GM21360 (cell line): ENCODE measurements at regions not wholly inside any gene's neighbourhood (a gene's known extent, or its start where the extent isn't known, plus 50 kb on each side); places are given as distances from the start of the nearest gene placed in this dataset.

Experiments used
- ATAC-seq: cut with Tn5 transposase; IDR thresholded peaks from one replicate; pipeline ENCODE4 v1.9.1; 2021; ENCODE audit warnings: mild to moderate bottlenecking, moderate library complexity; ENCODE audit not compliant: unreplicated experiment

DNA sequence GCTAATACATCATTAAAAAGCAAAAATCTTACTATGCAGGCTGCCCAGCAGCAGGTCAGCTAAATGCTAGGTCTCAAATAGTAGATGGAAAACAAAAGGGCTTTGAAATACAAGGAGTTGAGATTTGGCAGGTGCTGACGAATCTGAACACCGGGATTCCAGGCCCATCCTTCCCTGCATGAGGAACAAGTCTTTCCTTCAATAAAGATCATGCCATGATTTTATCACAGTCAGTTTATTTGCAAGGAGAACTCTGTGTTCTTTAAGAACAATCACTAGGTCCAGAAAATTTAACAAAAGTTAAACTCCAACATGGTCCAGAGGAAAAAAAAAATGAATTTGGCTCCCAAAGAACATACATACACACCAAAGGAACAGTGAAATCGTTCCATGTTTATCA is 551.4 kb downstream of the SLITRK6 start:
- ATAC-seq, result no peak

DNA sequence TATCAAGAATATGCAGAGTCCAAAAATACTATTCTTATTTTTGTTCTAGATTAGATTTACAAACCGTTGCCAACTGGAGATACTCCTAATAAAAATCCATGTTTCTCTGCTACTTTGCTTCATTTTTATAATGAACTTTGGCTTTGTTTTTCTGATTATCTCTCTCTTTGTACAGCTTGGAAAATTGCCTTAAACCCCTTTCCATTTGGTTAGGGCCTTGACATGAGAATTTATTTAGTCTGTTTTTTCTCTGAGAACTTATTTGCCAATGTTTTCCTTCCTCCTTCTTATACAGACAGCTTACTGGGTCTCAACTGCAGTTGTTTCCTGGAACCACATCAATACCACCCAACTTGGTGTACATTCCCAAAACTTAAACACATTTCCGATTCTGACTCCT is 555.4 kb downstream of the SLITRK6 start:
- ATAC-seq, result no peak

DNA sequence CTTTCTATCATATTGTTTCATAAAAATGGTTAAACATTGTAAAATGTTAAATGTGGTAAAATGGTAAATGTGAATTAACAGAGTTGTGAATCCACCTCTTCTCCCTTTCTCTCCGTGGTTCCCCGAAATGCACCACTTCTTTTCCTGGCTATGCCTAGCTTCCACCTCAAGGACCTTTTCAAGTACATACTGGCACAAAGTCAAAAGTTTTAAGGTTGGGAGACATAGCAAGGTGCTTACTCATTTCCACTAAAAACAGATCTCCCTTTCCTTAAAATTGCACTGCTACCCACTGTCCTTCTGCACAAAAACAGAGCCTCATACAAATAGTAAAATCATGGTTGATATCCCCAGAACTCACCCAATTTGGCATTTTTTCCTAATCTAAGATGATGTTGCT is 558.2 kb downstream of the SLITRK6 start:
- no peak for ATAC-seq

DNA sequence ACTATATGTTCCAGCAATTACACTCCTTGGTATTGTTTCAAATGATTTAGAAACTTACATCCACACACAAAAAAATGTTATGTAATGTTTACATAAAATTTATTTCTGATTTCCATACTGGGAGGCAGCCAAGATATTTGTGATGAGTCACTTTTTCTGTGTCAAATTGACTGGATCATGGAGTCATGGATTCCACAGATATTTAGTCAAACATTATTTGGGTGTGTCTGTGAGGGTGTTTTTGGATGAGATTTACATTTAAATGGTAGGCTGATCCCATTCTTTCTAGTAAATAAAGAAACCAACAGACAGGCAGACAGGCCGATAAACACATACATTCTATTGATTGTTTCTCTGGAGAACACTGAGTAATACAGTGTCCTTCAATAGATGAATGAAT is 562.8 kb downstream of the SLITRK6 start:
- no peak for ATAC-seq

DNA sequence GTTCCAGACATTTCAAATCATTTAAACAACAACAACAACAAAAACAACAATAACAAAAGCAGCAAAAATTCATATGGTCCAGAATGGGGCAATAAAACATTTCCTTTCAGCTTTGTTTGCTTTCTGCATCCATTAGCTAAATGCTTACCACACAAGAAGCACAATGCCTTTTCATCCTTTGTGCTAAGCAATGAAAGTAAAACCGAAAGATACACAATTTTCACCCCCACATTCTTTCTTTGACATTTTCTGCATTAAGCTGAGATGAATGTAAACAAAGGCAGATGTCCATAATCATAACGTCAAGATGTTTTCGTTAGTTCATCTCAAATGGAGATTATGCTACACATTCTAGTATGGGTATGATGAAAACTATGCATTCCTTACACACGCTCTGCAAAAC is 568.5 kb downstream of the SLITRK6 start:
- ATAC-seq, result no peak

DNA sequence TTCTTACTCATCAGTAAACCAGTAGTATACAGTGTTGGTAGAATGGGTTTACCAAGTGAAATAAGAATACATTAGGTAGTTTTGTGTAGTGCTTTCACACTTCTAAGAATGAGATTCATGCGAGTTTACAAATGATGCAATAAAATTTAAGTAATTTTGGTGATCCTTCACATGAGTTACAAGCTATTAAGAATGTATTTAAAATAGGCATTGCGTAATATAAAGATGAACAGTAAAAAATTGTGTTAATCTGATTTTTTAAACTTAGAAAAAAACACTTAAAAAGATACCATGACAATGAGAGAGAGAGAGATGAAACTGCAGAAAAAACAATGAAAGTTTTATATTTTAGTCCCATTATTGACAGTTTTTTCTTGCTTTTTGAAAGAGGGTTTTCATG is 570.5 kb downstream of the SLITRK6 start:
- ATAC-seq, result no peak

DNA sequence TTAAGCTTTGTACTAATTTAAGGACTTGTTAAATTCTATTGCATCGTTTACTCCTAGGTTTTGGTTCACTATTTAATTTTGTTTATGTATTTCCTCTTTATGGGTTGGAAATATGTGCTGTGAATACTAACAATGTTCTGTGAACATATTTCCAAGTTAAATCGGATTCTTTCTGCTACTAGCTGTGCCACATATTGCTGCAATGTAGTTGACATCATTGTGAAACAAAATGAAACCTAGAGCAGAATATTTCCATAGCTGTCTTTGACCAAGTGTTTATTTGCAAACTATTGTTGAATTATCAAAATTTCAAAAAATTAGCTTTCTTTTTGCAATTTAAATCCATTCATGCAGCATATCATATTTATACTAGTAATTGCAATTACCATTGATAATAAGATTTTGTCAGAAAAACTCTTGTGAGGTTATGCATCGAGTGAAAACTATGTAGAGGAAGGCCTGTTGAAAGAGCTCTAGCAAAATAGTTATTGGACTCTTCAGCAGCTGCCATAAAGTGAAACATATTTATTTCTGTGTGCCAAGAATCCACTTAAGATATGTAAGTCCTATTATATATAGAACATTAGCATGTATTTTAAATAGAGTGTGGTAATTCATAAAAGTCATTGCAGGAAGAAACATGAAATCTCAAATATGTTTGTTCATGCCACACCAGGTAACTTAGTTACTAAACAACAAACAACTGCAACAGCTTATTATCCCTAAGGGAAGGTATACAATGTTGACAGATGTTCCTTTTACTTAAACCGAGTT is 575.1 kb downstream of the SLITRK6 start:
- ATAC-seq, result no peak

DNA sequence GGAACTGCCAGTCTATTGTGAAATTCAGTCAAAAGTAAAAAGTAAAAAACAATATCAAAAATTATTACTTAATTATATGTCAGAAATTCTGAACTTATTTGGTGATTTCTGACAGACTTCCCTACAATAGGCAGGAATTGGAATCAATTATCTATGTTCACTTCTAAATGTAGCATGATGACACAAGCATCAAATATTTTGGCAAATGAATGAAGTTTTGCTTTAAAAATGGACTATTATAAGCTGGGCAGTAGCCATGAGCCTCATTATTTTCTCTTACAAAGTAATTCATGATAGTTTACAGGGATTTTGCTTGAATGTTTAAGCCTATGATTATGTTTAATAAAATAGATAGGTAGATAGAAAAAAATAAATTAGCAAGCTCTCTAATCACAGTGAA is 582.6 kb downstream of the SLITRK6 start:
- no peak for ATAC-seq

DNA sequence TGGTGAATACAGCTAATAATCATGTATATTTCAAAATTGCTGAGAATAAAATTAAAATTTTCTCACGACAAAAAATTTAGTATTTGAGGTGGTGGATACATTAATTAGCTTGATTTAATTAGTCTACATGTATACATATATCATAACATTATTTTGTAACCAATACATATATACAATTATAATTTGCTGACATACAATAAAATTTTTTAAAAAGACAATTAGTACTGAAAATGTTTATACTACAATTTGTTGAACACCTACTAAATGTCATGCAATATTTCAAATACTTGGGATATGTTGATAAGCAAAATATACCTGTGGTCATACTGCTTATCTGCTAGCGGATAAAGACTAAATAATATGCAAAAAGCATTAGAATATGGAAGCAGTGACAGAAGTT is 586.5 kb downstream of the SLITRK6 start:
- no peak for ATAC-seq

DNA sequence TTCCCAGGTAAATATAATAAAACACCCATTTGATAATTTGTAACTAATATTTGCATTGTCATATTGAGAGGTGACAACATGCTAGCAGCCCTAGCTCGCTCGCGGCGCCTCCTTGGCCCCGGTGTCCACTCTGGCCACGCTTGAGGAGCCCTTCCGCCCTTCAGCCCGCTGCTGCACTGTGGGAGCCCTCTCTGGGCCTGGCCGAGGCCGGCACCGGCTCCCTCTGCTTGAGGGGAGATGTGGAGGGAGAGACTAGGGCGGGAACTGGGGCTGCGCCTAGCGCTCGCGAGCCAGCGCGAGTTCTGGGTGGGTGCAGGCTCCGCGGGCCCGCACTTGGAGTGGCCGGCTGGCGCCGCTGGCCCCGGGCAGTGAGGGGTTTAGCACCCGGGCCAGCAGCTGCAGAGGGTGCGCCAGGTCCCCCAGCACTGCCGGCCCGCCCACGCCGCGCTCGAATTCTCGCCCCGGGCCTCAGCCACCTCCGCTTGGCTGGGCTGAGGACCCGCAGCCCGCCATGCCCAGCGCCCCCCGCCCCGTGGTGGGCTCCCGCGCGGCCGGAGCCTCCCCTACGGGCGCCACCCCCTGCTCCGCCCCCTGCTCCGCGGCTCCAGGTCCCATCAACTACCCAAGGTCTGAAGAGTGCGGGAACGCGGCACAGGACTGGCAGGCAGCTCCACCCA is 594.4 kb downstream of the SLITRK6 start:
- ATAC-seq, result no peak

DNA sequence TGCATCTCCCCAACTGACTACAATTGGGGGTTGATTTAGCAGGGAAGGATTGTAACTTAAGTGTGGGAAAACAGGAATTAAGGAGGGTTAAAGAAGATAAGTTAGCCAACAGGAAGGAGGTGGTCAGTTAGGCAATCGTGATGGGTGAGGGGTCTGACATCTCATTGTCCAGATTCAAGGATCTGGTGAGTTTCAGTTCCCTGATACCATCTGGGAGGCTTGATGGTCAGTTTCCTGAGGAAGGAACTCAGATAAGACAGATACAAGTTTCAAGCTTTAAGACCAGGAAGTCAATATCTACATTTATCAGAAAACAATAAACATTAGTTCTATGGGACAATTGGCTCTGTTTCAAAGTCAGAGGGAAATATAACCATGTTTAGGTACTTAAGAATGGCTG is 601.8 kb downstream of the SLITRK6 start:
- no peak for ATAC-seq

DNA sequence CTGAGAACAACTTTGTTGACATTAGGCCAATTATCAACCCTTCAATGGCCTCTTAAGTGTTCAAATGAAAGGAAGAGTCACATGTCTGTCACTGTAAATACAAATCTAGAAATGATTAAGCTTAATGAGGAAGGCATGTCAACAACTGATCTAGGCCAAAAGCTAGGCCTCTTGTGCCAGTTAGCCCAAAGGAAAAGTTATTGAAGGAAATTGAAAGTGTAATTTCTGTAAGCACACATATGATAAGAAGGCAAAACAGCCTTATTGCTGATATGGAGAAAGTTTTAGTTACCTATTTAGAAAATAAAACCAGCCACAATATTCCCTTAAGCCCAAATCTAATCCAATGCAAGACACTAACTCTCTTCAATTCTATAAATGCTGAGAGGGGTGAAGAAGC is 604.7 kb downstream of the SLITRK6 start:
- ATAC-seq, result no peak

DNA sequence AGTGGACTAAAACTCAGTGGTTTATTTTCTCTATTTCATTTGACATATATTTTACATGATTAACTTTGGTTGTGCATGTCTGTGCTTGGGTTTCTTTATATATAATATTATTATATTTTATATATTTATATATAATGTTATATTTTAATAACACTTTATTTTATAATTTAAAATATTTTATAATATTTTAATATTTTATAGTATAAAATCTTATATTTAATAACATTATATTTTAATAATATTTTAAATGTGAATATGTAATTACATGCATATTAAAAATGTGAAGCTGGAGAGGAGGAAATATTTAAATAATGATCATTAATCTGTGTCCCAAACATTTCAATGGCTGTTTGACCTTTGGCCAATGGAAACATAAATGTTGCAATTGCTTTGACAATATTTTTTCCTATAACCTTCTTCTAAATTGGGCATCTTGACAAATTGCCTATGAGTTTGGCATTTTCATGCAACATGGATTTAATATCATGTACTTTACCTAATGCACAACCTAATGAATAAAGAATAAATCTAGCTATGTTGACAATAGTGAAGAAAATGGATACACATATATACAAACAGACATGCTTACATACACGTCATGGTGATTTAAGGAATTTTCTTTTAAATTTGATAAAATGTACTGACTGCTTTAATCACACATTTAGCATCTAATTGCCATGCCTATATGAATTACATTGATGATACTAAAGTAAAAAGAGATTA is 607.1 kb downstream of the SLITRK6 start:
- ATAC-seq, result no peak

DNA sequence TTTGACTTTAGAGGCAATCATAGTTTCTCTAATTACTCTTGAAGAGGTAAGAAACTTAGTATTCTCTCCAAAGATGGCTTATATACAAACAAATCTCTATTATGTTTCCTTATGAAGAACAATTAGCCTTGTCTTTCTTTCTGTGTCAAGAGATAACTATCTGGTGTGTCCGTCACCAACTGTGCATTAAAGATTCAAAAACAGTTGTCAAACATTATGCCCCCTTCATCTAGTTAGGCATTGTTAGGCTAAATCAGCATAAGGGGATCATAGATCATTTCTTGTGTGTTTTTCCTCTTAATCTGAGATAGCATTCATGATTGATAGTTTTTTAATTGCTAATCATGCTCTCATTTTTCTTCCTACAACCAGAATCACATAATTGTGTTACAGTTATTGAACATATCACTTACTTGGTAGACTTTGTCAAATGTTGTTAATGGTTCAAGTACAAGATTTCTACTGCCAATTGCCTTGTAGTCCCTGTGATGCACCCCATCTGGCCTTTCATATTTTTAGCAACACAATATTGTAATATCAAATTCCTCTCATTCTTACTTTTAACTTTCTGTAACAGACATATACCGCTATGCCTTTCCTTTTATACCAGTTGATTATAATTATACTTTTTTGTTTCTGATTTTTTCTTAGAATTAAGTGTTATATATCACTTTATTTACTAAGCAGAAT is 612.7 kb downstream of the SLITRK6 start:
- no peak for ATAC-seq

DNA sequence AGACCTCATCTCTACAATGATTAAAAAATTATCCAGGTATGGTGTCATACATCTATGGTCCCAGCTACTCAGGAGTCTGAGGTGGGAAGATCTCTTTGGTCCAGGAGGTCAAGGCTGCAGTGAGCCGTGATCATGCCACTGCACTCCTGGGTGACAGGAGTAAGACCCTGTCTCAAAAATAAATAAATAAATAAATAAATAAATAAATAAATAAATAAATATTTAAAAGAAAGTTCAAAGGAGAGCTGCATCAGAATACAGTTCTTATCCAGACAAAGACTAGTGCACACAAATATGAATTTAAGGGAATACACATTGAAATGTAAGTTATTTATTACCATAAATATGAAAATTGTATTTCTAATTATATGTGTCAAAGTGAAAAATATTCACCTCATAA is 624.9 kb downstream of the SLITRK6 start:
- no peak for ATAC-seq

DNA sequence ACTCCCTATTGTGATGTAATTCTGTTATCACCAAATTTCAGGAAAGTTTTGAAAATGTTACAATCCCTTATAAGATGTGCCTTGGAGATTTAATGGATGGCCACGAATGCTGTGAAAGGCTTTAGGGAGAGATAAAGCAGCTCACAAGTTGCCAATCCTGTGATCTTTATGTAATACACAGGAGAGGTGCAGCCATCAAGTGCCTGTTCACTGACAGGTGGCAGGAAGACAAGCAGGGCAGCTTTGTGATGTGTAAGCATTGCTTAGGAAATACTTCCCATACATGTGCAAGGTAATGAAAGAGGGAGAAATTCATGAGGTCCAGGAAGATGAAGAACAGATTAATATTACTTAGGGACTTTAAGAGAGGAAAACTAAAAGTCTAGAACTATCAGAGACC is 628.8 kb downstream of the SLITRK6 start:
- ATAC-seq, result no peak

DNA sequence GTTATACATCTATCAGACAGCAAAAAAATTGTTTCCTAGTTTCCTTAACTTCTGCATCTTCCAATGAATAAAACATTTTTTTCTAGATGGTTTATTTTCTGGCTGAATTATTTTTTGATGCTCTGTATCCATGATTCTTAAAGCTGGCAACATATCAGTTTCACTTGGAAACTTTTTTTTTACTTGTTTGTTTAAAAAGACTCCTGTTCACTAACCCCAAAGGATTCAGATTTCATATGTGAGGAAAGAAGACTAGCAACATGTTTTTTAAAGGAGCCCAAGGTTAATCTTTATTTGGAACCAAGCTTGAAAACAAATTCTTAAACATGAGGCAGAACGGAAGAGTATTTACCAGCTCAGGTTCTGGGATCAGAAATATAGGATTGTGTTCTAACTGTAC is 632.3 kb downstream of the SLITRK6 start:
- ATAC-seq, result no peak

DNA sequence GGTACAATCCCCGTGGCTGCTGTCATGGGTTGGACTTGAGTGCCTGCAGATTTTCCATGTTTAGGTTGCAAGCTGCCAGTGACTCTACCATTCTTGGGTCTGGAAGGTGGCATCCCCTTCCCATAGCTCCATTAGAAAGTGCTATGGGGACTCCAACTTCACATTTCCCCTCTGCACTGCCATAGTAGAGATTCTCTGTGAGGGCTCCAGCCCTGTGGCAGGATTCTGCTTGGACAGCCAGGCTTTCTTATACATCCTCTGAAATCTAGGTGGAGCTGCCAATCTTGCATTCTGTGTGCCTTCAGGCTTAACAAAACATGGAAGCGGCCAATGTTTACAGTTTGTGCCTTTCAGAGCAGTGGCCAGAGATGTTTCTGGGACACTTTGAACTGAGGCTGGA is 636.2 kb downstream of the SLITRK6 start:
- ATAC-seq, result no peak

DNA sequence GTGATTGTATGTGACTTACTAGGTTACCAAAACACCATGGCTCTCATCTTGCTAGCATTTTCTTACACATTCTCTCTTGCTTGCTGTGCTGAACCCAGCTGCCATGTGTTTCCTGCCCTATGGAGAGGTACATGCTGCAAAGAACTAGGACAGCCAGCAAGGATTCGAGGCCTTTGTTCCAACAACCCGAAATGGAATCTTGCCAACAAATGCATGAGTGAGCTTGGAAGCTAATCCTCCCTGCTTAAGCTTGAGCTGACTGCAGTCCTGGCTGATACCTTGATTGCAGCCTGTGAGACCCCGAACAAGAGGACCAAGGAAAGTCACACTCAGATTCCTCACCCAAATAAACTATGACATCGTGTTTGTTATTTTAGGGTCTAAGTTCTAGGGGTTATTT is 651.2 kb downstream of the SLITRK6 start:
- ATAC-seq, result no peak

DNA sequence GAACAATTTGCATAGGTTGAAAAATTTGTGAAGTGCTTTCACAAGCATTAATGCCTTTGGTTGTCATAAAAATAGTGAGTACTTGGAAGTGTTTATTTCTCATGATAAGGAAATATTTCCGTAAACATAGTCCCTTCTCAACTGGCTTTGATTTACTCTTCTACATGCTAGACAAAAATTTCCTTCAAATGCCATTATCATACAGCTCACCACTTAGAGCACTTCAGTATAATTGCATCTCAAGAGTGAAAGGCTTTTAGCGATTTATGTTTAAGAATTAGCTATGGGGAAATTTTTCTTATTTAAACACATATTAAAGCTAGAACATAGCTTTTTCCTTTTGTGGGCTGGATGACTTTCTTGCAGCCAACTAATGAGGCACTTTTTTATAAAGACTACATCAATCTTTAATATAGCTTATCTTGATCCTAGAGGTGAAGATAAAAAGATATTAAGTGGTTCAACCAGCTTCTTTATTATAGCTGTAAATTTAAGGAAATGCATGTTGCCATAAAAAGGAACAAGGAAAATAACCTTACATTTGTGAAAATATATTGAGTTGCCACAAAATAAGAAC is 656.8 kb downstream of the SLITRK6 start:
- no peak for ATAC-seq

DNA sequence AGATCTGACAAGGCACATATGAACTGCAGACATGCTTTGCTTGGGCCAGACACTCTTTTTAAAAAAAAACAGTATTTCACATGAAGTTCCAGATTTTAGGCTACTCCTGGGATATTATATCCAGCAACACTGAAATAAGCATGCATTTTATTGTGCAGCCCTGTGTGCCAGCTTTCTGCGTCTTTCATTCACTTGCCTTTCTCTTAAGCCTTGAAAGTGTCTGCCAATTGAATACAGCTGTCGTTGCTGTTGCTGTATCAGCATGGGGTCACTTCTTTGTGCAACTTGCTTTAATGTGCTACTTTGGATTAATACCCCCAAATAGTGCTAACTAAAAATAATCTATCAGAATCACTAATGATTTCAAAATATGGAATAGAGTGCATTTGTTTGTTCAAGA is 657.8 kb downstream of the SLITRK6 start:
- no peak for ATAC-seq
